HEK293 (cell line): ENCODE measurements at regions not wholly inside any gene's neighbourhood (a gene's known extent, or its start where the extent isn't known, plus 50 kb on each side); places are given as distances from the start of the nearest gene placed in this dataset.
A peak's percentile ranks its signal among the peaks of the same experiment; 100 is the strongest.

ENCODE experiments used
- GLIS1 ChIP-seq: fragments of 450-650 bp; formaldehyde crosslinking; IDR thresholded peaks from 2 replicates; pipeline ENCODE4 v1.5.1; 2016; ENCODE audit warnings: missing biosample characterization, missing genetic modification characterization
- PATZ1 ChIP-seq: fragments of 450-650 bp; formaldehyde crosslinking; IDR thresholded peaks from 2 replicates; pipeline ENCODE4 v1.5.1; 2016; ENCODE audit warnings: missing biosample characterization, missing genetic modification characterization
- PRDM4 ChIP-seq: fragments of 450-650 bp; formaldehyde crosslinking; IDR thresholded peaks from 2 replicates; pipeline ENCODE4 v1.5.1; 2017; ENCODE audit warnings: missing biosample characterization, missing genetic modification characterization
- REST ChIP-seq: fragments of 450-650 bp; formaldehyde crosslinking; IDR thresholded peaks from 2 replicates; pipeline ENCODE4 v1.5.1; 2016; ENCODE audit warnings: missing biosample characterization, missing genetic modification characterization
- SCRT1 ChIP-seq: fragments of 450-650 bp; formaldehyde crosslinking; IDR thresholded peaks from 2 replicates; pipeline ENCODE4 v1.5.1; 2016; ENCODE audit warnings: missing biosample characterization, missing genetic modification characterization, borderline replicate concordance
- ZBTB10 ChIP-seq: fragments of 450-650 bp; formaldehyde crosslinking; IDR thresholded peaks from 2 replicates; pipeline ENCODE4 v1.5.1; 2016; ENCODE audit warnings: missing biosample characterization, missing genetic modification characterization
- ZBTB8A ChIP-seq: fragments of 450-650 bp; formaldehyde crosslinking; IDR thresholded peaks from 2 replicates; pipeline ENCODE4 v1.5.1; 2016; ENCODE audit warnings: missing biosample characterization, missing genetic modification characterization
- ZFP41 ChIP-seq: fragments of 450-650 bp; formaldehyde crosslinking; IDR thresholded peaks from 2 replicates; pipeline ENCODE4 v1.5.1; 2016; ENCODE audit warnings: missing biosample characterization, missing genetic modification characterization, borderline replicate concordance
- ZNF23 ChIP-seq: fragments of 450-650 bp; formaldehyde crosslinking; IDR thresholded peaks from 2 replicates; pipeline ENCODE4 v1.5.1; 2016; ENCODE audit warnings: missing biosample characterization, missing genetic modification characterization, borderline replicate concordance
- ZNF24 ChIP-seq: fragments of 450-650 bp; formaldehyde crosslinking; IDR thresholded peaks from 2 replicates; pipeline ENCODE4 v1.5.1; 2016; ENCODE audit warnings: missing biosample characterization, missing genetic modification characterization
- ZNF280C ChIP-seq: fragments of 450-650 bp; formaldehyde crosslinking; IDR thresholded peaks from 2 replicates; pipeline ENCODE4 v1.5.1; 2016; ENCODE audit warnings: missing biosample characterization, missing genetic modification characterization
- ZNF341 ChIP-seq: fragments of 450-650 bp; formaldehyde crosslinking; IDR thresholded peaks from 2 replicates; pipeline ENCODE4; 2016; ENCODE audit warnings: low read depth, missing biosample characterization, missing genetic modification characterization
- ZNF37A ChIP-seq: fragments of 450-650 bp; IDR thresholded peaks from 2 replicates; pipeline ENCODE4 v1.5.1; 2018; ENCODE audit warnings: missing biosample characterization, missing genetic modification characterization
- ZNF423 ChIP-seq: fragments of 450-650 bp; formaldehyde crosslinking; IDR thresholded peaks from 2 replicates; pipeline ENCODE4 v1.5.1; 2016; ENCODE audit warnings: missing biosample characterization, missing genetic modification characterization
- ZNF48 ChIP-seq: fragments of 450-650 bp; formaldehyde crosslinking; IDR thresholded peaks from 2 replicates; pipeline ENCODE4 v1.5.1; 2016; ENCODE audit warnings: missing biosample characterization, missing genetic modification characterization
- ZNF510 ChIP-seq: fragments of 450-650 bp; formaldehyde crosslinking; IDR thresholded peaks from 2 replicates; pipeline ENCODE4 v1.5.1; 2018; ENCODE audit warnings: mild to moderate bottlenecking, missing genetic modification characterization, missing biosample characterization; ENCODE audit not compliant: insufficient replicate concordance
- ZNF558 ChIP-seq: fragments of 450-650 bp; formaldehyde crosslinking; IDR thresholded peaks from 2 replicates; pipeline ENCODE4 v1.5.1; 2016; ENCODE audit warnings: missing biosample characterization, missing genetic modification characterization
- ZNF596 ChIP-seq: fragments of 450-650 bp; IDR thresholded peaks from 2 replicates; pipeline ENCODE4 v1.5.0; 2018; ENCODE audit warnings: missing biosample characterization, mild to moderate bottlenecking, missing genetic modification characterization, moderate library complexity
- ZNF658 ChIP-seq: fragments of 450-650 bp; formaldehyde crosslinking; IDR thresholded peaks from 2 replicates; pipeline ENCODE4; 2016; ENCODE audit warnings: missing biosample characterization, missing genetic modification characterization
- ZNF660 ChIP-seq: fragments of 450-650 bp; IDR thresholded peaks from 2 replicates; pipeline ENCODE4 v1.5.1; 2018; ENCODE audit warnings: missing biosample characterization, mild to moderate bottlenecking, missing genetic modification characterization
- ZNF701 ChIP-seq: fragments of 450-650 bp; formaldehyde crosslinking; IDR thresholded peaks from 2 replicates; pipeline ENCODE4 v1.5.1; 2016; ENCODE audit warnings: missing biosample characterization, missing genetic modification characterization
- ZNF707 ChIP-seq: fragments of 450-650 bp; formaldehyde crosslinking; IDR thresholded peaks from 2 replicates; pipeline ENCODE4 v1.5.1; 2016; ENCODE audit warnings: missing biosample characterization, missing genetic modification characterization
- ZSCAN18 ChIP-seq: fragments of 450-650 bp; formaldehyde crosslinking; IDR thresholded peaks from 2 replicates; pipeline ENCODE4 v1.5.1; 2016; ENCODE audit warnings: missing biosample characterization, missing genetic modification characterization
- ZSCAN23 ChIP-seq: fragments of 450-650 bp; formaldehyde crosslinking; IDR thresholded peaks from 2 replicates; pipeline ENCODE4 v1.5.1; 2016; ENCODE audit warnings: missing biosample characterization, missing genetic modification characterization

GRCh38 chr6:27668442-27669294 is 195.8 kb upstream of the ZNF184 start (continued):
- TF ChIP-seq ZNF23 (tag by site-specific recombination) = no peak
- no peak for TF ChIP-seq ZNF701 (tag by site-specific recombination)
- TF ChIP-seq ZNF660 = peak; percentile 92
- TF ChIP-seq REST (tag by site-specific recombination) = 0 out of 2 replicates have a peak, but pooled peaks have one; percentile 6
- TF ChIP-seq ZBTB8A = peak; percentile 77
- peak; percentile 42; the same call in 1 of the 2 replicates for TF ChIP-seq ZNF37A
- TF ChIP-seq SCRT1 = no peak
- no peak for TF ChIP-seq ZSCAN23 (tag by site-specific recombination)
- TF ChIP-seq ZNF423 = no peak
- TF ChIP-seq PRDM4 (tag by site-specific recombination) = no peak
- no peak for TF ChIP-seq ZNF48 (tag by site-specific recombination)
- peak; percentile 26 for TF ChIP-seq ZNF510 (tag by site-specific recombination)
- TF ChIP-seq ZNF558 (tag by site-specific recombination) = no peak
- peak; percentile 68; the same call in 1 of the 2 replicates for TF ChIP-seq ZNF24 (tag by site-specific recombination)
- 0 out of 2 replicates have a peak, but pooled peaks have one; percentile 24 for TF ChIP-seq ZNF596 (tag by site-specific recombination)
- peak; percentile 8; the same call in 1 of the 2 replicates for TF ChIP-seq PATZ1 (tag by site-specific recombination)
- TF ChIP-seq ZNF341 (tag by site-specific recombination) = no peak
- peak; percentile 74; the same call in 1 of the 2 replicates for TF ChIP-seq ZBTB10
- TF ChIP-seq GLIS1 (tag by site-specific recombination) = no peak
- TF ChIP-seq ZNF658 (tag by site-specific recombination) = no peak
- no peak for TF ChIP-seq ZNF280C (tag by site-specific recombination)
- no peak for TF ChIP-seq ZNF707 (tag by site-specific recombination)
- no peak for TF ChIP-seq ZSCAN18 (tag by site-specific recombination)
- TF ChIP-seq ZFP41 (tag by site-specific recombination) = no peak
